ENCODE measurements at regions not wholly inside any gene's neighbourhood (a gene's known extent, or its start where the extent isn't known, plus 50 kb on each side); places are given as distances from the start of the nearest gene placed in this dataset.
A peak's percentile ranks its signal among the peaks of the same experiment; 100 is the strongest.

GRCh38 chr12:132396657-132397056 is 67.3 kb upstream of the GALNT9 start:
- Histone ChIP-seq H3K4me1 (ENCODE audit: control insufficient read depth in 2 of 3, insufficient read depth in 2 of 3, low read depth in 1 of 3, low read length in 3 of 3) (no peaks in the 10 kb centered on the region), H3K9me3 (ENCODE audit: control insufficient read depth in 2 of 3, insufficient read depth in 1 of 3, low read length in 3 of 3) (peaks cover 0 to 2% (median 0%) of the 10 kb centered on the region in 3 donors), H3K27me3 (ENCODE audit: control insufficient read depth, insufficient read depth, low read length) (peaks cover 12% of the 10 kb centered on the region), H3K27ac (ENCODE audit: low read depth in 2 of 2, low read length in 2 of 2) (no peak overlapping the region), H3K4me3 (ENCODE audit: low read length in 3 of 3) (no peak overlapping the region), H3K36me3 (ENCODE audit: control insufficient read depth in 2 of 3, insufficient read depth in 3 of 3, low read length in 3 of 3) (peaks cover 0 to 3% (median 0%) of the 10 kb centered on the region in 3 donors), H3K9ac (ENCODE audit: low read length in 3 of 3) (no peak overlapping the region)
- FAIRE-seq = no peak
- no peak for TF ChIP-seq CTCF (IDR thresholded peaks at IDR 0.05; ENCODE audit: borderline replicate concordance, extremely low read depth, insufficient read depth)
- intact Hi-C loops (cut with DNase I) = no loop called here
- peak in 1 of 5 donors; percentile 39 for DNase-seq

- no peak for TF ChIP-seq CTCF (IDR thresholded peaks at IDR 0.05; ENCODE audit: borderline replicate concordance, extremely low read depth, insufficient read depth)
- DNase-seq = peak in 1 of 5 donors; percentile 68
- intact Hi-C loops (cut with DNase I) = no loop called here
- no peak overlapping the region for H3K27ac ChIP-seq (ENCODE audit: low read depth in 2 of 2, low read length in 2 of 2)
- H3K9ac ChIP-seq (ENCODE audit: low read length in 3 of 3) = no peak overlapping the region
- peaks cover 0 to 2% (median 0%) of the 10 kb centered on the region in 3 donors for H3K9me3 ChIP-seq (ENCODE audit: control insufficient read depth in 2 of 3, insufficient read depth in 1 of 3, low read length in 3 of 3)
- no peak overlapping the region for H3K4me3 ChIP-seq (ENCODE audit: low read length in 3 of 3)
- FAIRE-seq = no peak
- H3K27me3 ChIP-seq (ENCODE audit: control insufficient read depth, insufficient read depth, low read length) = peaks cover 12% of the 10 kb centered on the region
- no peaks in the 10 kb centered on the region for H3K4me1 ChIP-seq (ENCODE audit: control insufficient read depth in 2 of 3, insufficient read depth in 2 of 3, low read depth in 1 of 3, low read length in 3 of 3)
- peaks cover 0 to 3% (median 0%) of the 10 kb centered on the region in 3 donors for H3K36me3 ChIP-seq (ENCODE audit: control insufficient read depth in 2 of 3, insufficient read depth in 3 of 3, low read length in 3 of 3)
These were observed 66.5 kb upstream of the GALNT9 start for GRCh38 chr12:132395908-132396305.

- Histone ChIP-seq H3K36me3 (ENCODE audit: control insufficient read depth in 2 of 3, insufficient read depth in 3 of 3, low read length in 3 of 3) (peaks cover 0 to 3% (median 0%) of the 10 kb centered on the region in 3 donors), H3K27ac (ENCODE audit: low read depth in 2 of 2, low read length in 2 of 2) (no peak overlapping the region), H3K9me3 (ENCODE audit: control insufficient read depth in 2 of 3, insufficient read depth in 1 of 3, low read length in 3 of 3) (peaks cover 0 to 2% (median 0%) of the 10 kb centered on the region in 3 donors), H3K9ac (ENCODE audit: low read length in 3 of 3) (no peak overlapping the region), H3K4me1 (ENCODE audit: control insufficient read depth in 2 of 3, insufficient read depth in 2 of 3, low read depth in 1 of 3, low read length in 3 of 3) (no peaks in the 10 kb centered on the region), H3K4me3 (ENCODE audit: low read length in 3 of 3) (no peak overlapping the region), H3K27me3 (ENCODE audit: control insufficient read depth, insufficient read depth, low read length) (peaks cover 12% of the 10 kb centered on the region)
- no peak for TF ChIP-seq CTCF (IDR thresholded peaks at IDR 0.05; ENCODE audit: borderline replicate concordance, extremely low read depth, insufficient read depth)
- no peak for FAIRE-seq
- intact Hi-C loops (cut with DNase I) = no loop called here
- DNase-seq = peak in 1 of 5 donors; percentile 68
These were observed 66.0 kb upstream of the GALNT9 start for GRCh38 chr12:132395192-132395907.
